ENCODE measurements at regions not wholly inside any gene's neighbourhood (a gene's known extent, or its start where the extent isn't known, plus 50 kb on each side); places are given as distances from the start of the nearest gene placed in this dataset.

GRCh38 chr10:43962346-43963191 lies 313.9 kb upstream of the ZNF32 start:
- Histone ChIP-seq H3K9me3 (no peaks in the 10 kb centered on the region), H3K27ac (peak overlapping the region in 2 of 12 donors; percentile 39 to 69), H3K27me3 (no peaks in the 10 kb centered on the region), H3K4me3 (no peak overlapping the region), H3K4me1 (peaks cover 2 to 74% (median 23%) of the 10 kb centered on the region in 12 donors), H3K36me3 (no peaks in the 10 kb centered on the region)
- DNase-seq, result no peak
- intact Hi-C loops (cut with DNase I), result loop anchor here in 2 of 10 donors (5.0 to 10.0 kb wide), 3 partner anchors 45 to 82 kb away; no protein-coding TSS in a partner anchor
- no peak for TF ChIP-seq POLR2A (IDR thresholded peaks at IDR 0.05)
- TF ChIP-seq, protein P1, sequence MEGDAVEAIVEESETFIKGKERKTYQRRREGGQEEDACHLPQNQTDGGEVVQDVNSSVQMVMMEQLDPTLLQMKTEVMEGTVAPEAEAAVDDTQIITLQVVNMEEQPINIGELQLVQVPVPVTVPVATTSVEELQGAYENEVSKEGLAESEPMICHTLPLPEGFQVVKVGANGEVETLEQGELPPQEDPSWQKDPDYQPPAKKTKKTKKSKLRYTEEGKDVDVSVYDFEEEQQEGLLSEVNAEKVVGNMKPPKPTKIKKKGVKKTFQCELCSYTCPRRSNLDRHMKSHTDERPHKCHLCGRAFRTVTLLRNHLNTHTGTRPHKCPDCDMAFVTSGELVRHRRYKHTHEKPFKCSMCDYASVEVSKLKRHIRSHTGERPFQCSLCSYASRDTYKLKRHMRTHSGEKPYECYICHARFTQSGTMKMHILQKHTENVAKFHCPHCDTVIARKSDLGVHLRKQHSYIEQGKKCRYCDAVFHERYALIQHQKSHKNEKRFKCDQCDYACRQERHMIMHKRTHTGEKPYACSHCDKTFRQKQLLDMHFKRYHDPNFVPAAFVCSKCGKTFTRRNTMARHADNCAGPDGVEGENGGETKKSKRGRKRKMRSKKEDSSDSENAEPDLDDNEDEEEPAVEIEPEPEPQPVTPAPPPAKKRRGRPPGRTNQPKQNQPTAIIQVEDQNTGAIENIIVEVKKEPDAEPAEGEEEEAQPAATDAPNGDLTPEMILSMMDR (IDR thresholded peaks at IDR 0.05), result no peak
- WGBS, 4 donors, result 95 to 98% (median 96%) methylated on average over 11 of the region's 11 CpGs
- ATAC-seq, result no peak

DNA sequence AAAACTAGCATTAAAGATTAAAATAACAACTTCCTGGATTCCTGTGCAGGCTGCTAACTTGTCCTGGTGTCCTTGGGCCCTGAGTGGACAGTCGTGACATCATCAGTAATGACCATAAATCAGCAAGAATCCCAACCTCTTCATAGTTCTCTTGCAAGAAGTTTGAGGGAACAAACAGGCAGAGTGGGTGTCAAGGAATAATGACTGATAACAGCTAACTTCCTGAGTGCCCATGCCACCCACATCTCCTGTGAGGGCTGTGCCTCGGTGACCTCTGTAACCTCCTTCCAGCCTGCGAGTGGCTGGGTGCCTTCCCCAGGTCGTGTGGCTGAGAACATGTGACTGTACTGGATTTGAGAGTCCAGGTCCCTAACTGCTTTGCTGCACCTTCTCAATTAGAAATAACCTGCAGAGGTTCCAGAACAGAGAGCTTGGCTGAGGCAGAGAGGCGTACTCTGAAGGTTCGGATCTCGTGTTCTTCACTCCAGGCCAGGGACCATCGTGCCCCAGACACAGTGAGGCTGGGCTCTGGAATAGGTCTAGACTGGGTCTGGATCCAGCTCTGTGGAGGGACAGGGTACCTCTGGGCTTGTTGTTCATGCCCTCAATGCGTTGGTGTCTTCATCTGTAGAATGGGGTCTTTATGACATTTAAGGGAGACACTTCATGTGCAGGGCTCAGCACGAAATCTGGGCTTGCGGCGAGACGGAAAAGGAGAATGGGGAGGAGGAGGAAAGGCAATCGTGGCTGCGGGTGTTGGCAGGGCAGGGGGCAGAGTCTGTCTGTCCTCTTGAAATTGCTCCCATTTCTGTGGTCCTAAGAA lies 313.1 kb upstream of the ZNF32 start:
- intact Hi-C loops (cut with DNase I), result loop anchor here in 2 of 10 donors (5.0 to 10.0 kb wide), 3 partner anchors 46 to 83 kb away; no protein-coding TSS in a partner anchor
- Histone ChIP-seq H3K4me1 (peaks cover 2 to 74% (median 23%) of the 10 kb centered on the region in 12 donors), H3K36me3 (no peaks in the 10 kb centered on the region), H3K4me3 (no peak overlapping the region), H3K27ac (peak overlapping the region in 9 of 12 donors; percentile 20 to 72 (median 36)), H3K27me3 (no peaks in the 10 kb centered on the region), H3K9me3 (no peaks in the 10 kb centered on the region)
- DNase-seq (no peak), ATAC-seq (peak in 2 of 4 donors; percentile 18 to 38)
- 86 to 90% (median 88%) methylated on average over 12 to 15 of the region's 15 CpGs for WGBS, 4 donors
- no peak for TF ChIP-seq POLR2A (IDR thresholded peaks at IDR 0.05)
- TF ChIP-seq, protein P1 (IDR thresholded peaks at IDR 0.05), result no peak

DNA sequence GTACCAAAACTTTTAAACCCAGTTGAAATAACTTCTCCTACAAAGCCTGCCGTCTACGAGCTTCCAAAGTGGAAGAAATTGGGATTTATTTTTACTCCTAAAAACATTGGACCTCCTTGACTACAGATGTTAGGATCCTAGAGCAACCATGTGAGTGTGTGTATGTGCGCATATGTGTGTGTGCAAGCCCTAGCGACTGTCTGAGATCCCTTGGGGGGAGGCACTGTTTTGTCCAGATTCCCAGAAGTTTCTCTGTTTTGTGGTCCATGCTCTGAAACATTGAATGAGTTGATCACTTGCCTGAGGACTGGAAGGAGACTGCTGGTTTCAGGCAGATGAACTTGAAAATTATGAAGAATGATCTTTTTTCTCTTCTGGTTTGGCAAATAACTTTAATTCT lies 312.3 kb upstream of the ZNF32 start:
- DNase-seq, result no peak
- Histone ChIP-seq H3K4me3 (no peak overlapping the region), H3K4me1 (peaks cover 2 to 70% (median 22%) of the 10 kb centered on the region in 12 donors), H3K27me3 (no peaks in the 10 kb centered on the region), H3K27ac (peak overlapping the region in 7 of 12 donors; percentile 20 to 69 (median 36)), H3K36me3 (no peaks in the 10 kb centered on the region), H3K9me3 (no peaks in the 10 kb centered on the region)
- TF ChIP-seq, protein P1 (IDR thresholded peaks at IDR 0.05), result no peak
- TF ChIP-seq POLR2A (IDR thresholded peaks at IDR 0.05), result no peak
- intact Hi-C loops (cut with DNase I), result loop anchor here in 2 of 10 donors (5.0 to 10.0 kb wide), 3 partner anchors 46 to 84 kb away; no protein-coding TSS in a partner anchor
- WGBS, 4 donors, result 74 to 86% (median 77%) methylated on average over 4 of the region's 4 CpGs
- ATAC-seq, result peak in 1 of 4 donors; percentile 12
